ENCODE measurements at regions not wholly inside any gene's neighbourhood (a gene's known extent, or its start where the extent isn't known, plus 50 kb on each side); places are given as distances from the start of the nearest gene placed in this dataset.

GRCh38 chr2:4265936-4266335, 562.6 kb downstream of the DCDC2C start:
- no peak for TF ChIP-seq SP1 (IDR thresholded peaks at IDR 0.05; ENCODE audit: low read depth)
- TF ChIP-seq YY1 (IDR thresholded peaks at IDR 0.05; ENCODE audit: extremely low read depth, insufficient replicate concordance, low read depth, low read length) = no peak
- no peak for TF ChIP-seq EZH2 (IDR thresholded peaks at IDR 0.05)
- TF ChIP-seq, protein P1, sequence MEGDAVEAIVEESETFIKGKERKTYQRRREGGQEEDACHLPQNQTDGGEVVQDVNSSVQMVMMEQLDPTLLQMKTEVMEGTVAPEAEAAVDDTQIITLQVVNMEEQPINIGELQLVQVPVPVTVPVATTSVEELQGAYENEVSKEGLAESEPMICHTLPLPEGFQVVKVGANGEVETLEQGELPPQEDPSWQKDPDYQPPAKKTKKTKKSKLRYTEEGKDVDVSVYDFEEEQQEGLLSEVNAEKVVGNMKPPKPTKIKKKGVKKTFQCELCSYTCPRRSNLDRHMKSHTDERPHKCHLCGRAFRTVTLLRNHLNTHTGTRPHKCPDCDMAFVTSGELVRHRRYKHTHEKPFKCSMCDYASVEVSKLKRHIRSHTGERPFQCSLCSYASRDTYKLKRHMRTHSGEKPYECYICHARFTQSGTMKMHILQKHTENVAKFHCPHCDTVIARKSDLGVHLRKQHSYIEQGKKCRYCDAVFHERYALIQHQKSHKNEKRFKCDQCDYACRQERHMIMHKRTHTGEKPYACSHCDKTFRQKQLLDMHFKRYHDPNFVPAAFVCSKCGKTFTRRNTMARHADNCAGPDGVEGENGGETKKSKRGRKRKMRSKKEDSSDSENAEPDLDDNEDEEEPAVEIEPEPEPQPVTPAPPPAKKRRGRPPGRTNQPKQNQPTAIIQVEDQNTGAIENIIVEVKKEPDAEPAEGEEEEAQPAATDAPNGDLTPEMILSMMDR (IDR thresholded peaks at IDR 0.05 in 2 of 3, conservative IDR thresholded peaks at IDR 0.05 in 1 of 3; ENCODE audit: borderline replicate concordance in 1 of 3, insufficient read depth in 1 of 3, low read depth in 2 of 3, low read length in 2 of 3) = no peak
- no peak for TF ChIP-seq EGR1 (IDR thresholded peaks at IDR 0.05; ENCODE audit: low read depth)
- no peak for TF ChIP-seq POLR2AphosphoS5 (IDR thresholded peaks at IDR 0.05; ENCODE audit: low read depth, low read length)
